Gastrocnemius medialis (tissue), 4 donors: ENCODE measurements at regions not wholly inside any gene's neighbourhood (a gene's known extent, or its start where the extent isn't known, plus 50 kb on each side); places are given as distances from the start of the nearest gene placed in this dataset.

ENCODE experiments used
- CTCF ChIP-seq, 5 experiments: fragments of 450-650 bp in 3 of 5; fragments of 200-600 bp in 2 of 5; sonication (generic) in 2 of 5; IDR thresholded peaks in 4 of 5; conservative IDR thresholded peaks in 1 of 5; 1 replicate in 4 of 5; 2 replicates in 1 of 5; pipeline ENCODE4 v1.5.1; 2016 to 2019; ENCODE audit warnings: antibody characterized with exemption in 5 of 5, mild to moderate bottlenecking in 3 of 5, moderate library complexity in 3 of 5
- POLR2A ChIP-seq, 2 donors: fragments of 450-650 bp; IDR thresholded peaks; one replicate each; pipeline ENCODE4 v1.6.1; 2017; ENCODE audit warnings: antibody characterized with exemption in 2 of 2, mild to moderate bottlenecking in 2 of 2, moderate library complexity in 2 of 2

GRCh38 chr18:64747803-64748202, 598.9 kb upstream of the LINC00305 start:
- TF ChIP-seq CTCF (IDR thresholded peaks at IDR 0.05 in 4 of 5, conservative IDR thresholded peaks at IDR 0.05 in 1 of 5) (no peak), POLR2A (IDR thresholded peaks at IDR 0.05) (no peak)
